ENCODE measurements at regions not wholly inside any gene's neighbourhood (a gene's known extent, or its start where the extent isn't known, plus 50 kb on each side); places are given as distances from the start of the nearest gene placed in this dataset.

DNA sequence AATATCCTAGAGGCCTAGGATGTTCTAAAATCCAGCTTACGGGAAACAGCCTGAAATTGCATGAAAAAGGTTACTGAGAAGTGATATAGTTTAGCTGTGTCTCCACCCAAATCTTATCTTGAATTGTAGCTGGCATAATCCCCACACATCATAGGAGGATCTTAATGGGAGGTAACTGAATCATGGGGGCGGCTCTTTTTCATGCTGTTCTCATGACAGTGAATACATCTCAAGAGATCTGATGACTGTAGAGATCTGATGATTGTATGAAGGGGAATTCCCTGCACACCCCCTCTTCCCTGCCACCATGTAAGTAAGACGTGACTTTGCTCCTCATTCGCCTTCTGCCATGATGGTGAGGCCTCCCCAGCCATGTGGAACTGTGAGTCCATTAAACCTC lies 385.6 kb upstream of the ID2 start:
- no peak overlapping the region for H3K9ac ChIP-seq (ENCODE audit: low read length)
- H2AFZ ChIP-seq (ENCODE audit: low read depth, low read length), result no peak overlapping the region
- H3K27ac ChIP-seq (ENCODE audit: low read length), result no peak overlapping the region
- H3K27me3 ChIP-seq (ENCODE audit: insufficient read depth, low read depth, low read length), result no peaks in the 10 kb centered on the region
- H3K9me3 ChIP-seq (ENCODE audit: low read length), result no peaks in the 10 kb centered on the region
- H3K4me3 ChIP-seq (ENCODE audit: low read length), result no peak overlapping the region
- H3F3A ChIP-seq (ENCODE audit: insufficient read depth, low read length, poor library complexity, severe bottlenecking), result no peaks in the 10 kb centered on the region
- H3K36me3 ChIP-seq (ENCODE audit: insufficient read depth, low read length), result no peaks in the 10 kb centered on the region
- TF ChIP-seq, protein P1, sequence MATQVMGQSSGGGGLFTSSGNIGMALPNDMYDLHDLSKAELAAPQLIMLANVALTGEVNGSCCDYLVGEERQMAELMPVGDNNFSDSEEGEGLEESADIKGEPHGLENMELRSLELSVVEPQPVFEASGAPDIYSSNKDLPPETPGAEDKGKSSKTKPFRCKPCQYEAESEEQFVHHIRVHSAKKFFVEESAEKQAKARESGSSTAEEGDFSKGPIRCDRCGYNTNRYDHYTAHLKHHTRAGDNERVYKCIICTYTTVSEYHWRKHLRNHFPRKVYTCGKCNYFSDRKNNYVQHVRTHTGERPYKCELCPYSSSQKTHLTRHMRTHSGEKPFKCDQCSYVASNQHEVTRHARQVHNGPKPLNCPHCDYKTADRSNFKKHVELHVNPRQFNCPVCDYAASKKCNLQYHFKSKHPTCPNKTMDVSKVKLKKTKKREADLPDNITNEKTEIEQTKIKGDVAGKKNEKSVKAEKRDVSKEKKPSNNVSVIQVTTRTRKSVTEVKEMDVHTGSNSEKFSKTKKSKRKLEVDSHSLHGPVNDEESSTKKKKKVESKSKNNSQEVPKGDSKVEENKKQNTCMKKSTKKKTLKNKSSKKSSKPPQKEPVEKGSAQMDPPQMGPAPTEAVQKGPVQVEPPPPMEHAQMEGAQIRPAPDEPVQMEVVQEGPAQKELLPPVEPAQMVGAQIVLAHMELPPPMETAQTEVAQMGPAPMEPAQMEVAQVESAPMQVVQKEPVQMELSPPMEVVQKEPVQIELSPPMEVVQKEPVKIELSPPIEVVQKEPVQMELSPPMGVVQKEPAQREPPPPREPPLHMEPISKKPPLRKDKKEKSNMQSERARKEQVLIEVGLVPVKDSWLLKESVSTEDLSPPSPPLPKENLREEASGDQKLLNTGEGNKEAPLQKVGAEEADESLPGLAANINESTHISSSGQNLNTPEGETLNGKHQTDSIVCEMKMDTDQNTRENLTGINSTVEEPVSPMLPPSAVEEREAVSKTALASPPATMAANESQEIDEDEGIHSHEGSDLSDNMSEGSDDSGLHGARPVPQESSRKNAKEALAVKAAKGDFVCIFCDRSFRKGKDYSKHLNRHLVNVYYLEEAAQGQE (IDR thresholded peaks at IDR 0.05; ENCODE audit: borderline replicate concordance), result no peak
- no peak for TF ChIP-seq EZH2 (IDR thresholded peaks at IDR 0.05; ENCODE audit: borderline replicate concordance, insufficient read depth, low read length, poor library complexity, severe bottlenecking)
- no peak for TF ChIP-seq SMC3 (conservative IDR thresholded peaks at IDR 0.05; ENCODE audit: poor library complexity)
- TF ChIP-seq MXI1 (conservative IDR thresholded peaks at IDR 0.05; ENCODE audit: poor library complexity, severe bottlenecking), result no peak
- TF ChIP-seq TAF1 (IDR thresholded peaks at IDR 0.05; ENCODE audit: low read depth), result no peak
- no peak for TF ChIP-seq RAD21 (conservative IDR thresholded peaks at IDR 0.05)
- no peak for TF ChIP-seq EP300 (conservative IDR thresholded peaks at IDR 0.05; ENCODE audit: poor library complexity, severe bottlenecking)
- TF ChIP-seq, protein P2, sequence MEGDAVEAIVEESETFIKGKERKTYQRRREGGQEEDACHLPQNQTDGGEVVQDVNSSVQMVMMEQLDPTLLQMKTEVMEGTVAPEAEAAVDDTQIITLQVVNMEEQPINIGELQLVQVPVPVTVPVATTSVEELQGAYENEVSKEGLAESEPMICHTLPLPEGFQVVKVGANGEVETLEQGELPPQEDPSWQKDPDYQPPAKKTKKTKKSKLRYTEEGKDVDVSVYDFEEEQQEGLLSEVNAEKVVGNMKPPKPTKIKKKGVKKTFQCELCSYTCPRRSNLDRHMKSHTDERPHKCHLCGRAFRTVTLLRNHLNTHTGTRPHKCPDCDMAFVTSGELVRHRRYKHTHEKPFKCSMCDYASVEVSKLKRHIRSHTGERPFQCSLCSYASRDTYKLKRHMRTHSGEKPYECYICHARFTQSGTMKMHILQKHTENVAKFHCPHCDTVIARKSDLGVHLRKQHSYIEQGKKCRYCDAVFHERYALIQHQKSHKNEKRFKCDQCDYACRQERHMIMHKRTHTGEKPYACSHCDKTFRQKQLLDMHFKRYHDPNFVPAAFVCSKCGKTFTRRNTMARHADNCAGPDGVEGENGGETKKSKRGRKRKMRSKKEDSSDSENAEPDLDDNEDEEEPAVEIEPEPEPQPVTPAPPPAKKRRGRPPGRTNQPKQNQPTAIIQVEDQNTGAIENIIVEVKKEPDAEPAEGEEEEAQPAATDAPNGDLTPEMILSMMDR (IDR thresholded peaks at IDR 0.05; ENCODE audit: poor library complexity, severe bottlenecking), result no peak
- no peak for TF ChIP-seq POLR2AphosphoS5 (IDR thresholded peaks at IDR 0.05)
- no peaks in the 10 kb centered on the region for H3K9me2 ChIP-seq (ENCODE audit: insufficient read depth, low read length)
- H4K20me1 ChIP-seq (ENCODE audit: insufficient read depth), result no peaks in the 10 kb centered on the region
- no peak overlapping the region for H3K4me2 ChIP-seq (ENCODE audit: low read length)
- H3K79me2 ChIP-seq (replicated peaks; ENCODE audit: insufficient read depth, low read length), result no peaks in the 10 kb centered on the region

DNA sequence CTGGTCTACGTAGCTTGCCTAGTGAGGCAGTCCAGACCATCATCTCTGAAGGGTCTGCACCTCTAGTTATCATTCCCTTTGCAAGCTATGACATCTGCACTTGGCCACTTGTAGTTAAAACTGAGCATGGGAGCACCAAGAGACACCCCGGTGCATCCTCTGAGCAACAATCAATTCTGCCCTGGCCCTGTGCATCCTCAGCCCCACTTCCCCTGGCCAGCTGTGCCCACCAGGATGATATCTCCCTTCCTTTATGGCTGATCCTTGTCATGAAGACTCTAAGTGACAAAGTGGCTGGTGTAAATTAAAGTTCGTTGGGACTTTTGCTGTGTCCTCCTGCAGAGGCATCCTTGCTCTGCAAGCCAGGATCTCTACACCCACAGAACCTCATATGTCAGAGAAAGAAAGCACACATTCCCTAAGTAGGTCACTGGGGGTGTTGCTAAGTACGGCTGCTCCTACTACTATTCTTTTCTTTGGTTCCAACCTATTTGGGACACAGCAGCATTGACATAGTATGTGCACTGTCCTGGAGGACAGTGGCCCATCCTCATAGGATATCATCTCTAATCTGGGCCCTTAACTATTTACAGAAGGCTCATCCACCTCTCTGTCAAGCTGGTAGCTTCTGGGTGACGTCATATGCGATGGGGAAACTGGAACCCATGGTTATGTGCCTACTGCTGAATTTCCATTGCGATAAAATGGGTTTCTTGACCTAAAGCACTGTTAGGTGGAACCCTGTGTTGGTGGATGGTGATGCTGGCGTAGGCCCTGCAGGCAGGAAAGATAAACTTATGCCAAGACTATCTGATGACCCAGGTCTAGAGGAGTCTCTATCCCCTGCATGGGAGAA lies 384.3 kb upstream of the ID2 start:
- Histone ChIP-seq H4K20me1 (ENCODE audit: insufficient read depth) (no peaks in the 10 kb centered on the region), H3F3A (ENCODE audit: insufficient read depth, low read length, poor library complexity, severe bottlenecking) (no peaks in the 10 kb centered on the region), H3K4me2 (ENCODE audit: low read length) (no peak overlapping the region), H3K79me2 (replicated peaks; ENCODE audit: insufficient read depth, low read length) (no peaks in the 10 kb centered on the region), H2AFZ (ENCODE audit: low read depth, low read length) (no peak overlapping the region), H3K9me3 (ENCODE audit: low read length) (no peaks in the 10 kb centered on the region), H3K36me3 (ENCODE audit: insufficient read depth, low read length) (no peaks in the 10 kb centered on the region), H3K27me3 (ENCODE audit: insufficient read depth, low read depth, low read length) (no peaks in the 10 kb centered on the region), H3K9ac (ENCODE audit: low read length) (no peak overlapping the region), H3K27ac (ENCODE audit: low read length) (no peak overlapping the region), H3K9me2 (ENCODE audit: insufficient read depth, low read length) (no peaks in the 10 kb centered on the region), H3K4me3 (ENCODE audit: low read length) (no peak overlapping the region)
- no peak for TF ChIP-seq MXI1 (conservative IDR thresholded peaks at IDR 0.05; ENCODE audit: poor library complexity, severe bottlenecking)
- TF ChIP-seq SMC3 (conservative IDR thresholded peaks at IDR 0.05; ENCODE audit: poor library complexity), result no peak
- TF ChIP-seq, protein P2 (IDR thresholded peaks at IDR 0.05; ENCODE audit: poor library complexity, severe bottlenecking), result no peak
- TF ChIP-seq RAD21 (conservative IDR thresholded peaks at IDR 0.05), result no peak
- TF ChIP-seq POLR2AphosphoS5 (IDR thresholded peaks at IDR 0.05), result no peak
- TF ChIP-seq, protein P1 (IDR thresholded peaks at IDR 0.05; ENCODE audit: borderline replicate concordance), result no peak
- no peak for TF ChIP-seq TAF1 (IDR thresholded peaks at IDR 0.05; ENCODE audit: low read depth)
- no peak for TF ChIP-seq EZH2 (IDR thresholded peaks at IDR 0.05; ENCODE audit: borderline replicate concordance, insufficient read depth, low read length, poor library complexity, severe bottlenecking)
- no peak for TF ChIP-seq EP300 (conservative IDR thresholded peaks at IDR 0.05; ENCODE audit: poor library complexity, severe bottlenecking)

Measured in neural cell (in vitro differentiated cells).